Stimulated activated naive CD8-positive, alpha-beta T cell treated with anti-CD3 and anti-CD28 coated beads, Interleukin-15, Interleukin-2, amounts not matched to agents 100 ng/mL and 50 ng/mL, for 24 hours (primary cell): ENCODE measurements at regions not wholly inside any gene's neighbourhood (a gene's known extent, or its start where the extent isn't known, plus 50 kb on each side); places are given as distances from the start of the nearest gene placed in this dataset.
A peak's percentile ranks its signal among the peaks of the same experiment; 100 is the strongest.

ENCODE experiments used
- H3K27ac Mint-ChIP-seq: one replicate; pipeline ENCODE4 v1.8.0; 2021; ENCODE audit warnings: mild to moderate bottlenecking, mixed read lengths
- H3K27me3 Mint-ChIP-seq: one replicate; pipeline ENCODE4 v1.8.0; 2021; ENCODE audit warnings: mixed read lengths
- H3K36me3 Mint-ChIP-seq: one replicate; pipeline ENCODE4 v1.8.0; 2021; ENCODE audit warnings: low read depth, mixed read lengths
- H3K4me1 Mint-ChIP-seq: one replicate; pipeline ENCODE4 v1.8.0; 2021; ENCODE audit warnings: low read depth, mixed read lengths
- H3K4me3 Mint-ChIP-seq: one replicate; pipeline ENCODE4 v1.8.0; 2021; ENCODE audit warnings: mild to moderate bottlenecking, mixed read lengths
- H3K9me3 Mint-ChIP-seq: one replicate; pipeline ENCODE4 v1.8.0; 2021; ENCODE audit warnings: mixed read lengths

GRCh38 chr1:193694741-193695140, 508.3 kb upstream of the B3GALT2 start:
- H3K9me3 Mint-ChIP-seq, result peaks cover 1% of the 10 kb centered on the region
- H3K4me1 Mint-ChIP-seq, result peaks cover 1% of the 10 kb centered on the region
- no peak overlapping the region for H3K27ac Mint-ChIP-seq
- no peak overlapping the region for H3K4me3 Mint-ChIP-seq
- H3K36me3 Mint-ChIP-seq, result no peaks in the 10 kb centered on the region
- no peaks in the 10 kb centered on the region for H3K27me3 Mint-ChIP-seq

GRCh38 chr1:193685986-193686385, 499.6 kb upstream of the B3GALT2 start:
- H3K9me3 Mint-ChIP-seq, result peaks cover 4% of the 10 kb centered on the region
- no peaks in the 10 kb centered on the region for H3K27me3 Mint-ChIP-seq

GRCh38 chr1:193681422-193681821, 495.0 kb upstream of the B3GALT2 start:
- peaks cover 15% of the 10 kb centered on the region for H3K4me1 Mint-ChIP-seq
- H3K27me3 Mint-ChIP-seq, result no peaks in the 10 kb centered on the region
- no peaks in the 10 kb centered on the region for H3K9me3 Mint-ChIP-seq
- H3K27ac Mint-ChIP-seq, result no peak overlapping the region
- H3K4me3 Mint-ChIP-seq, result no peak overlapping the region
- H3K36me3 Mint-ChIP-seq, result no peaks in the 10 kb centered on the region

More at GRCh38 chr1:193685986-193686385, 499.6 kb upstream of the B3GALT2 start:
- no peak overlapping the region for H3K4me3 Mint-ChIP-seq
- H3K4me1 Mint-ChIP-seq, result no peaks in the 10 kb centered on the region
- no peak overlapping the region for H3K27ac Mint-ChIP-seq
- no peaks in the 10 kb centered on the region for H3K36me3 Mint-ChIP-seq

- H3K9me3 Mint-ChIP-seq, result no peaks in the 10 kb centered on the region
- no peak overlapping the region for H3K4me3 Mint-ChIP-seq
- no peaks in the 10 kb centered on the region for H3K27me3 Mint-ChIP-seq
- H3K36me3 Mint-ChIP-seq, result no peaks in the 10 kb centered on the region
- H3K4me1 Mint-ChIP-seq, result peaks cover 15% of the 10 kb centered on the region
- H3K27ac Mint-ChIP-seq, result no peak overlapping the region
These were observed 494.5 kb upstream of the B3GALT2 start for GRCh38 chr1:193680924-193681316.

GRCh38 chr1:193680247-193680923, 494.0 kb upstream of the B3GALT2 start:
- no peaks in the 10 kb centered on the region for H3K27me3 Mint-ChIP-seq
- no peaks in the 10 kb centered on the region for H3K9me3 Mint-ChIP-seq
- no peaks in the 10 kb centered on the region for H3K36me3 Mint-ChIP-seq
- peaks cover 15% of the 10 kb centered on the region for H3K4me1 Mint-ChIP-seq
- no peak overlapping the region for H3K27ac Mint-ChIP-seq
- no peak overlapping the region for H3K4me3 Mint-ChIP-seq

- Mint-ChIP-seq H3K9me3 (no peaks in the 10 kb centered on the region), H3K4me1 (peaks cover 22% of the 10 kb centered on the region), H3K27ac (no peak overlapping the region), H3K27me3 (no peaks in the 10 kb centered on the region), H3K4me3 (no peak overlapping the region), H3K36me3 (no peaks in the 10 kb centered on the region)
These were observed 491.5 kb upstream of the B3GALT2 start for GRCh38 chr1:193677874-193678273.

- no peaks in the 10 kb centered on the region for H3K36me3 Mint-ChIP-seq
- H3K4me3 Mint-ChIP-seq, result no peak overlapping the region
- H3K27ac Mint-ChIP-seq, result no peak overlapping the region
- no peaks in the 10 kb centered on the region for H3K27me3 Mint-ChIP-seq
- no peaks in the 10 kb centered on the region for H3K9me3 Mint-ChIP-seq
- H3K4me1 Mint-ChIP-seq, result peaks cover 22% of the 10 kb centered on the region
These were observed 490.7 kb upstream of the B3GALT2 start for GRCh38 chr1:193676996-193677549.

GRCh38 chr1:193674292-193674944, 488.0 kb upstream of the B3GALT2 start:
- Mint-ChIP-seq H3K9me3 (peaks cover 4% of the 10 kb centered on the region), H3K27me3 (no peaks in the 10 kb centered on the region), H3K36me3 (no peaks in the 10 kb centered on the region), H3K27ac (no peak overlapping the region), H3K4me3 (no peak overlapping the region), H3K4me1 (peaks cover 19% of the 10 kb centered on the region)

- H3K36me3 Mint-ChIP-seq, result no peaks in the 10 kb centered on the region
- H3K27ac Mint-ChIP-seq, result peak overlapping the region; percentile 20
- H3K9me3 Mint-ChIP-seq, result peaks cover 9% of the 10 kb centered on the region
- no peaks in the 10 kb centered on the region for H3K27me3 Mint-ChIP-seq
- peak overlapping the region; percentile 1 for H3K4me3 Mint-ChIP-seq
- H3K4me1 Mint-ChIP-seq, result peaks cover 8% of the 10 kb centered on the region
These were observed 480.2 kb upstream of the B3GALT2 start for GRCh38 chr1:193666485-193667083.

GRCh38 chr1:193663965-193664364, 477.6 kb upstream of the B3GALT2 start:
- Mint-ChIP-seq H3K36me3 (no peaks in the 10 kb centered on the region), H3K27ac (no peak overlapping the region), H3K9me3 (peaks cover 5% of the 10 kb centered on the region), H3K4me3 (no peak overlapping the region), H3K27me3 (no peaks in the 10 kb centered on the region), H3K4me1 (peaks cover 8% of the 10 kb centered on the region)

GRCh38 chr1:193662030-193662429, 475.6 kb upstream of the B3GALT2 start:
- Mint-ChIP-seq H3K4me3 (no peak overlapping the region), H3K9me3 (no peaks in the 10 kb centered on the region), H3K27me3 (no peaks in the 10 kb centered on the region), H3K27ac (no peak overlapping the region), H3K4me1 (peaks cover 8% of the 10 kb centered on the region), H3K36me3 (no peaks in the 10 kb centered on the region)

- Mint-ChIP-seq H3K9me3 (no peaks in the 10 kb centered on the region), H3K4me1 (peaks cover 3% of the 10 kb centered on the region), H3K27me3 (no peaks in the 10 kb centered on the region), H3K36me3 (no peaks in the 10 kb centered on the region), H3K27ac (no peak overlapping the region), H3K4me3 (no peak overlapping the region)
These were observed 475.0 kb upstream of the B3GALT2 start for GRCh38 chr1:193661385-193661784.

GRCh38 chr1:193660428-193660827, 474.0 kb upstream of the B3GALT2 start:
- Mint-ChIP-seq H3K27me3 (no peaks in the 10 kb centered on the region), H3K27ac (no peak overlapping the region), H3K36me3 (no peaks in the 10 kb centered on the region), H3K4me3 (no peak overlapping the region), H3K9me3 (no peaks in the 10 kb centered on the region), H3K4me1 (no peaks in the 10 kb centered on the region)

- H3K4me3 Mint-ChIP-seq, result no peak overlapping the region
- H3K27ac Mint-ChIP-seq, result no peak overlapping the region
- H3K4me1 Mint-ChIP-seq, result no peaks in the 10 kb centered on the region
- peaks cover 5% of the 10 kb centered on the region for H3K36me3 Mint-ChIP-seq
- H3K9me3 Mint-ChIP-seq, result peaks cover 6% of the 10 kb centered on the region
- no peaks in the 10 kb centered on the region for H3K27me3 Mint-ChIP-seq
These were observed 472.3 kb upstream of the B3GALT2 start for GRCh38 chr1:193658691-193659090.

- Mint-ChIP-seq H3K4me1 (no peaks in the 10 kb centered on the region), H3K4me3 (no peak overlapping the region), H3K9me3 (peaks cover 7% of the 10 kb centered on the region), H3K27ac (no peak overlapping the region), H3K27me3 (no peaks in the 10 kb centered on the region), H3K36me3 (peaks cover 8% of the 10 kb centered on the region)
These were observed 471.7 kb upstream of the B3GALT2 start for GRCh38 chr1:193658081-193658480.
